Activated naive CD4-positive, alpha-beta T cell treated with anti-CD3 and anti-CD28 coated beads, Interleukin-2, amount 50 U/mL, for 24 hours (primary cell): ENCODE measurements at regions not wholly inside any gene's neighbourhood (a gene's known extent, or its start where the extent isn't known, plus 50 kb on each side); places are given as distances from the start of the nearest gene placed in this dataset.

ENCODE experiments used
- H3K27ac Mint-ChIP-seq: one replicate; pipeline ENCODE4 v1.8.0; 2021; ENCODE audit warnings: mild to moderate bottlenecking, mixed read lengths
- H3K27me3 Mint-ChIP-seq: one replicate; pipeline ENCODE4 v1.8.0; 2021; ENCODE audit warnings: mixed read lengths
- H3K36me3 Mint-ChIP-seq: one replicate; pipeline ENCODE4 v1.8.0; 2021; ENCODE audit warnings: mixed read lengths
- H3K4me1 Mint-ChIP-seq: one replicate; pipeline ENCODE4 v1.8.0; 2021; ENCODE audit warnings: mixed read lengths
- H3K4me3 Mint-ChIP-seq: one replicate; pipeline ENCODE4 v1.8.0; 2021; ENCODE audit warnings: mild to moderate bottlenecking, mixed read lengths
- H3K9me3 Mint-ChIP-seq: one replicate; pipeline ENCODE4 v1.8.0; 2021; ENCODE audit warnings: mixed read lengths

GRCh38 chr22:27466778-27467438 lies 334.6 kb downstream of the MN1 start:
- peaks cover 3% of the 10 kb centered on the region for H3K27me3 Mint-ChIP-seq
- no peak overlapping the region for H3K4me3 Mint-ChIP-seq
- H3K4me1 Mint-ChIP-seq, result no peaks in the 10 kb centered on the region

GRCh38 chr22:27467711-27468110 lies 333.8 kb downstream of the MN1 start:
- H3K9me3 Mint-ChIP-seq, result no peaks in the 10 kb centered on the region

More at GRCh38 chr22:27466778-27467438, 334.6 kb downstream of the MN1 start:
- H3K36me3 Mint-ChIP-seq, result no peaks in the 10 kb centered on the region
- H3K27ac Mint-ChIP-seq, result no peak overlapping the region
- no peaks in the 10 kb centered on the region for H3K9me3 Mint-ChIP-seq

GRCh38 chr22:27468712-27469111 lies 332.8 kb downstream of the MN1 start:
- peaks cover 2% of the 10 kb centered on the region for H3K27me3 Mint-ChIP-seq
- no peak overlapping the region for H3K4me3 Mint-ChIP-seq
- no peaks in the 10 kb centered on the region for H3K4me1 Mint-ChIP-seq
- H3K36me3 Mint-ChIP-seq, result no peaks in the 10 kb centered on the region
- no peaks in the 10 kb centered on the region for H3K9me3 Mint-ChIP-seq
- H3K27ac Mint-ChIP-seq, result no peak overlapping the region

More at GRCh38 chr22:27467711-27468110, 333.8 kb downstream of the MN1 start:
- H3K27me3 Mint-ChIP-seq, result peaks cover 2% of the 10 kb centered on the region
- no peaks in the 10 kb centered on the region for H3K4me1 Mint-ChIP-seq
- H3K4me3 Mint-ChIP-seq, result no peak overlapping the region
- H3K36me3 Mint-ChIP-seq, result no peaks in the 10 kb centered on the region
- no peak overlapping the region for H3K27ac Mint-ChIP-seq

GRCh38 chr22:27470169-27470772 lies 331.3 kb downstream of the MN1 start:
- Mint-ChIP-seq H3K36me3 (no peaks in the 10 kb centered on the region), H3K9me3 (no peaks in the 10 kb centered on the region), H3K27me3 (no peaks in the 10 kb centered on the region), H3K27ac (no peak overlapping the region), H3K4me1 (no peaks in the 10 kb centered on the region), H3K4me3 (no peak overlapping the region)

- H3K27me3 Mint-ChIP-seq, result no peaks in the 10 kb centered on the region
Measured at GRCh38 chr22:27472975-27473374, 328.6 kb downstream of the MN1 start.

GRCh38 chr22:27473533-27473932 lies 328.0 kb downstream of the MN1 start:
- Mint-ChIP-seq H3K27ac (no peak overlapping the region), H3K36me3 (no peaks in the 10 kb centered on the region), H3K4me3 (no peak overlapping the region), H3K4me1 (no peaks in the 10 kb centered on the region), H3K27me3 (no peaks in the 10 kb centered on the region), H3K9me3 (no peaks in the 10 kb centered on the region)

More at GRCh38 chr22:27472975-27473374, 328.6 kb downstream of the MN1 start:
- H3K36me3 Mint-ChIP-seq, result no peaks in the 10 kb centered on the region
- H3K9me3 Mint-ChIP-seq, result no peaks in the 10 kb centered on the region
- no peaks in the 10 kb centered on the region for H3K4me1 Mint-ChIP-seq
- H3K4me3 Mint-ChIP-seq, result no peak overlapping the region
- no peak overlapping the region for H3K27ac Mint-ChIP-seq

GRCh38 chr22:27474112-27474571 lies 327.4 kb downstream of the MN1 start:
- Mint-ChIP-seq H3K4me3 (no peak overlapping the region), H3K27ac (no peak overlapping the region), H3K27me3 (no peaks in the 10 kb centered on the region), H3K9me3 (no peaks in the 10 kb centered on the region), H3K4me1 (no peaks in the 10 kb centered on the region), H3K36me3 (no peaks in the 10 kb centered on the region)

GRCh38 chr22:27474711-27475547 lies 326.6 kb downstream of the MN1 start:
- Mint-ChIP-seq H3K27ac (no peak overlapping the region), H3K9me3 (no peaks in the 10 kb centered on the region), H3K27me3 (no peaks in the 10 kb centered on the region), H3K4me3 (no peak overlapping the region), H3K36me3 (no peaks in the 10 kb centered on the region), H3K4me1 (no peaks in the 10 kb centered on the region)

GRCh38 chr22:27475548-27475897 lies 326.0 kb downstream of the MN1 start:
- Mint-ChIP-seq H3K27ac (no peak overlapping the region), H3K4me1 (no peaks in the 10 kb centered on the region), H3K27me3 (no peaks in the 10 kb centered on the region), H3K9me3 (no peaks in the 10 kb centered on the region), H3K4me3 (no peak overlapping the region), H3K36me3 (no peaks in the 10 kb centered on the region)

GRCh38 chr22:27476318-27476717 lies 325.2 kb downstream of the MN1 start:
- Mint-ChIP-seq H3K4me3 (no peak overlapping the region), H3K36me3 (no peaks in the 10 kb centered on the region), H3K27me3 (no peaks in the 10 kb centered on the region), H3K9me3 (no peaks in the 10 kb centered on the region), H3K27ac (no peak overlapping the region), H3K4me1 (no peaks in the 10 kb centered on the region)

GRCh38 chr22:27476729-27477128 lies 324.8 kb downstream of the MN1 start:
- Mint-ChIP-seq H3K27me3 (no peaks in the 10 kb centered on the region), H3K9me3 (no peaks in the 10 kb centered on the region), H3K4me3 (no peak overlapping the region), H3K36me3 (no peaks in the 10 kb centered on the region), H3K27ac (no peak overlapping the region), H3K4me1 (no peaks in the 10 kb centered on the region)

- Mint-ChIP-seq H3K4me1 (no peaks in the 10 kb centered on the region), H3K36me3 (no peaks in the 10 kb centered on the region), H3K4me3 (no peak overlapping the region), H3K27me3 (no peaks in the 10 kb centered on the region), H3K9me3 (no peaks in the 10 kb centered on the region), H3K27ac (no peak overlapping the region)
Measured at GRCh38 chr22:27477171-27477570, 324.4 kb downstream of the MN1 start.

GRCh38 chr22:27480487-27480886 lies 321.1 kb downstream of the MN1 start:
- no peak overlapping the region for H3K4me3 Mint-ChIP-seq
- H3K27ac Mint-ChIP-seq, result no peak overlapping the region
- no peaks in the 10 kb centered on the region for H3K36me3 Mint-ChIP-seq

GRCh38 chr22:27482402-27482801 lies 319.2 kb downstream of the MN1 start:
- no peaks in the 10 kb centered on the region for H3K4me1 Mint-ChIP-seq
- peaks cover 1% of the 10 kb centered on the region for H3K27me3 Mint-ChIP-seq
- H3K4me3 Mint-ChIP-seq, result no peak overlapping the region
- no peaks in the 10 kb centered on the region for H3K9me3 Mint-ChIP-seq
- no peaks in the 10 kb centered on the region for H3K36me3 Mint-ChIP-seq
- H3K27ac Mint-ChIP-seq, result no peak overlapping the region

More at GRCh38 chr22:27480487-27480886, 321.1 kb downstream of the MN1 start:
- H3K27me3 Mint-ChIP-seq, result peaks cover 1% of the 10 kb centered on the region
- H3K4me1 Mint-ChIP-seq, result no peaks in the 10 kb centered on the region
- H3K9me3 Mint-ChIP-seq, result no peaks in the 10 kb centered on the region

GRCh38 chr22:27483095-27483785 lies 318.3 kb downstream of the MN1 start:
- no peaks in the 10 kb centered on the region for H3K4me1 Mint-ChIP-seq
- no peak overlapping the region for H3K27ac Mint-ChIP-seq
- H3K4me3 Mint-ChIP-seq, result no peak overlapping the region
- peaks cover 1% of the 10 kb centered on the region for H3K27me3 Mint-ChIP-seq
- H3K36me3 Mint-ChIP-seq, result no peaks in the 10 kb centered on the region
- H3K9me3 Mint-ChIP-seq, result no peaks in the 10 kb centered on the region
